ENCODE measurements at regions not wholly inside any gene's neighbourhood (a gene's known extent, or its start where the extent isn't known, plus 50 kb on each side); places are given as distances from the start of the nearest gene placed in this dataset.
"Not testable (repeated sequence)": the region's sequence is repeated elsewhere in the genome, so short reads cannot be mapped to it uniquely, and the experiment has no call there.

- DNase-seq (ENCODE audit: low read depth, low spot score) = no peak
These were observed 273.8 kb downstream of the RPS6KC1 start for GRCh38 chr1:213324859-213325258.

GRCh38 chr1:213325482-213325881, 274.4 kb downstream of the RPS6KC1 start:
- no peak for DNase-seq (ENCODE audit: low read depth, low spot score)

GRCh38 chr1:213326281-213327016, 275.4 kb downstream of the RPS6KC1 start:
- no peak for DNase-seq (ENCODE audit: low read depth, low spot score)

GRCh38 chr1:213327017-213327667, 276.1 kb downstream of the RPS6KC1 start:
- peak; percentile 51 for DNase-seq (ENCODE audit: low read depth, low spot score)

- no peak for DNase-seq (ENCODE audit: low read depth, low spot score)
These were observed 278.5 kb downstream of the RPS6KC1 start for GRCh38 chr1:213329406-213330008.

- DNase-seq (ENCODE audit: low read depth, low spot score) = no peak
These were observed 279.2 kb downstream of the RPS6KC1 start for GRCh38 chr1:213330281-213330680.

- DNase-seq (ENCODE audit: low read depth, low spot score) = no peak
These were observed 280.7 kb downstream of the RPS6KC1 start for GRCh38 chr1:213331631-213332175.

GRCh38 chr1:213332491-213332890, 281.4 kb downstream of the RPS6KC1 start:
- DNase-seq (ENCODE audit: low read depth, low spot score) = no peak

GRCh38 chr1:213333121-213333520, 282.1 kb downstream of the RPS6KC1 start:
- DNase-seq (ENCODE audit: low read depth, low spot score) = no peak

- DNase-seq (ENCODE audit: low read depth, low spot score) = no peak
These were observed 284.0 kb downstream of the RPS6KC1 start for GRCh38 chr1:213335084-213335483.

GRCh38 chr1:213337025-213337678, 286.1 kb downstream of the RPS6KC1 start:
- DNase-seq (ENCODE audit: low read depth, low spot score) = no peak

GRCh38 chr1:213340593-213340992, 289.6 kb downstream of the RPS6KC1 start:
- no peak for DNase-seq (ENCODE audit: low read depth, low spot score)

GRCh38 chr1:213345621-213346020, 294.6 kb downstream of the RPS6KC1 start:
- no peak for DNase-seq (ENCODE audit: low read depth, low spot score)

- DNase-seq (ENCODE audit: low read depth, low spot score) = no peak
These were observed 306.4 kb downstream of the RPS6KC1 start for GRCh38 chr1:213357403-213357802.

- not testable (repeated sequence) for DNase-seq (ENCODE audit: low read depth, low spot score)
These were observed 307.3 kb downstream of the RPS6KC1 start for GRCh38 chr1:213358368-213358767.

GRCh38 chr1:213362598-213362997, 311.6 kb downstream of the RPS6KC1 start:
- no peak for DNase-seq (ENCODE audit: low read depth, low spot score)

GRCh38 chr1:213366141-213366831, 315.2 kb downstream of the RPS6KC1 start:
- no peak for DNase-seq (ENCODE audit: low read depth, low spot score)

GRCh38 chr1:213369465-213369864, 318.4 kb downstream of the RPS6KC1 start:
- DNase-seq (ENCODE audit: low read depth, low spot score) = no peak

GRCh38 chr1:213370523-213370922, 319.5 kb downstream of the RPS6KC1 start:
- no peak for DNase-seq (ENCODE audit: low read depth, low spot score)

GRCh38 chr1:213371525-213371846, 320.4 kb downstream of the RPS6KC1 start:
- no peak for DNase-seq (ENCODE audit: low read depth, low spot score)

- DNase-seq (ENCODE audit: low read depth, low spot score) = peak; percentile 73
These were observed 321.0 kb downstream of the RPS6KC1 start for GRCh38 chr1:213371847-213372619.
